ENCODE measurements at regions not wholly inside any gene's neighbourhood (a gene's known extent, or its start where the extent isn't known, plus 50 kb on each side); places are given as distances from the start of the nearest gene placed in this dataset.

- DNase-seq (ENCODE audit: low read depth): no peak
Observed at GRCh38 chr22:44555597-44555996, 57.6 kb upstream of the RTL6 start.

GRCh38 chr22:44555046-44555445, 57.0 kb upstream of the RTL6 start:
- DNase-seq (ENCODE audit: low read depth): no peak

GRCh38 chr22:44554411-44554810, 56.4 kb upstream of the RTL6 start:
- DNase-seq (ENCODE audit: low read depth): no peak

- DNase-seq (ENCODE audit: low read depth): peak; percentile 41
Observed at GRCh38 chr22:44550711-44551491, 52.9 kb upstream of the RTL6 start.

- DNase-seq (ENCODE audit: low read depth): no peak
Observed at GRCh38 chr22:44549701-44550100, 51.7 kb upstream of the RTL6 start.

GRCh38 chr22:44548981-44549380, 50.9 kb upstream of the RTL6 start:
- DNase-seq (ENCODE audit: low read depth): no peak
